Stimulated activated CD4-positive, alpha-beta T cell treated with anti-CD3 and anti-CD28 coated beads, Interleukin-15, amount 100 ng/mL, for 48 hours (primary cell): ENCODE measurements at regions not wholly inside any gene's neighbourhood (a gene's known extent, or its start where the extent isn't known, plus 50 kb on each side); places are given as distances from the start of the nearest gene placed in this dataset.

ENCODE experiments used
- DNase-seq, 2 donors: peaks; one replicate each; pipeline ENCODE4 v3.0.0-alpha.2; 2020; ENCODE audit warnings: low read depth in 2 of 2

DNA sequence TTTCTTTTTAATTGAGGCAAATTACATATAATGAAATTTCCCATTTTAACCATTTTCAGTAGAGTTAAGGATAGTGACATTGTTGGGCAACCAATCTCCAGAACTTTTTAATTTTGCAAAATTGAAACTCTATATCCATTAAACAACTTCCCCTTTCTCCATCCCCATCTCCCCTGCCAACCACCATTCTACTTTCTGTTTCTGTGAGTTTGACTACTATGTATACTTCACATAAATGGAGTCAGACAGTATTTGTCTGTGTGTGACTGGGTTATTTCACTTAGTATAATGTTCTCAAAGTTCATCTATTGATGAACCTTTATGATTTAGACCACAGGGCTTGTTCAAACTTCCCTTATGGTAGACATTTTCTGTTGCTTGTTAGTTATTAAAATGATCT is 364.5 kb upstream of the MAD2L1 start:
- DNase-seq, result no peak

DNA sequence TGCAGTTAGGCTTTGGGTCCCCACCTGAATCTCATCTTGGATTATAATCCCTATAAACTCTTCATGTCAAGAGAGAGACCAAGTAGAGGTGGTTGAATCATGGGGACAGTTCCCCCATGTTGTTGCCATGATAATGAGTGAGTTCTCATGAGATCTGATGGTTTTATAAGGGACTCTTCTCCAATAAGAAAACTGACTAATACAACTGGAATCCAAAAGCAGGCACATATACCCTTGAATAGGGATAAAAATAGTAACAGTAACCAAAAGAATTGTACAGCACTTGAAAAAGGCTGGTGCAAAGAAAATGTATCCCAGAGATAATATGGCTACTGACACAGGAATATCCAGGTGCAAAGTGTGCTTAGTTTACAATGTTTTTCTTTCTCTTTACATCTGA is 351.5 kb upstream of the MAD2L1 start:
- DNase-seq, result no peak

DNA sequence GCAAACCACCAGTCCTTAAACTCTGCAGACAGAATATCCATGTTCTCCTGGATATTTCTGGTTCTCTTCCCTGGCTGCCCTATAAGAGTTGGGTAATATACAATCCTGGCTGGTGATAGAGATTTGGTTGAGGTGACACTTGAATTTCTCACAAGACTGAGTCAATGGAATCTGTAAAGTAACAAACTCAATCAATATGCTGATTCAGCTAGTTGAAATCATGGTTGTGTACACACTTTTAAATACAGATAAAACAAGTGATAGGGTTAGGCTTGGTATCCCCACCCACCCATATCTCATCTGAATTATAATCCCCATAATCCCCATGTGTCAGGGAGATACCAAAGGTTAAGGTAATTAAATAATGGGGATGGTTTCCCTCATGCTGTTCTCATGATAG is 349.2 kb upstream of the MAD2L1 start:
- no peak for DNase-seq

DNA sequence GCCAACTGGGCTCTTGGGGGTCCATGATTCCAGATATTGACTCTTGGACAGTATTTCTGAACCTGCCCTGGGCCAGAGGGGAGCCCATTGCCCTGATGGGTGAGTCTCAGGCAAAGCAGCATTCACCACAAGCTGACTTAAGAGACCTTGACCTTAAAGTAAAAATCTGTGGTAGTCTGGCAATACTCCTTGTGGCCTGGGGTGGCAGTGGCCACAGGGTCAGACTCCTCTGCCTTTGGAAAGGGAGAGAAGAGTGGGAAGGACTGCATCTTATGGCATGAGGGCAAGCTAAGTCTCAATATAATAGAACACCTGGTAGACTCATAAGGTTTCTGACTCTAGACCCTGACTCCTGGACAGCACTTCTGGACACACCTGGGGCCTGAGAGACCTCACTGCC is 340.3 kb upstream of the MAD2L1 start:
- no peak for DNase-seq

DNA sequence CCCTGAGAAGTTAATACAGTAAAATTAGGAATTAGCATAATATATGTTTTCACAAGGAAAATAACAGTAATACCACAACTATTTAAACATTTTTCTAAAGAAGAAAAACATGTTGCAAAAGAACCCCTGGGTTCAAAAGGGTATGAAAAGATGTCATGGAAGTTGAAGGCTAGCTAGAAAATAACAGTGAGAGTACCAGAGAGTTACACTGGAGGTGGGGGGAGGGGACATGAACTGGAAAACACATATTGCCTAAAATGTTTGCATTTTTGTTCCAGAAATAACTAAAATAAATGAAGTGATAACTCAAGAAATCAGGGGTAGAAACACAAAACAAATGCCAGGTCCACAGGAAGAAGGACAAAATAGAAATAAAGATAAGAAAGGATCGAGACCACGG is 336.6 kb upstream of the MAD2L1 start:
- DNase-seq, result no peak

DNA sequence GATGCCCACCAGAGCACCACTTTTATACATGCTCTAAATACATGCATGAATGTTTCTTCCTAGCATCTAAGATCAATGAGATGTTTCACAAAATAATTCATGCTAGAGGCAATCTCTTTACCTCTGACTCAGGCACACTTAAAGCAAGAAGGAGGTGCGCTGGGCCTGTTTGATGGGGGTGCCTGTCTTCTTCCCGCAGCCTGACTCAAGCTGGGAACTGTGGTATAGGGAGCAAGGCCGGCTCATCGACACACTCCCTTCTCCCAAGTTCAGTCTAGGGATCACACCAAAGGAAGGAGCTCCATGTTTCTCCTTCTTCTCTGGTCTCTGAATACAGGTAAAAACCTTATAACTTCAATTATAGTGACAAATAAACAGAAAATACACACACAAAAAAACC is 333.8 kb upstream of the MAD2L1 start:
- no peak for DNase-seq

DNA sequence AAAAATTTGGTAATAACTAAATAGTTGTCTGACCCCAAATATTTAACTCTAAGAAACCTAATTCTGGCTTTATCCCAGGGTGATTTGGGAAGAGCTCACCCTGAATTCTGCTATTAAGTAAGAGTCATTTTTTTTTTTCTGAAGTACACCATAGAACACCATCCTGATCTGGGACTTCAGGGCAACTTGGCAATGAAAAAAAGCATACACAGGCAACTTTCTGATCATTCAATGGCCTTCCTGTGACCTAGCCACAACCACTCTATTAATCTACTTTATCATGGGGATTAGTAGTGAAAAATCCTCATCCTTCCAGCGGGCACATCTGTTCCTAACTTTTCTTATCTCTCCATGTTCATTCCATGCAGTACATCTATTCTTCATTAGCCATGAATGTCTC is 333.2 kb upstream of the MAD2L1 start:
- no peak for DNase-seq

DNA sequence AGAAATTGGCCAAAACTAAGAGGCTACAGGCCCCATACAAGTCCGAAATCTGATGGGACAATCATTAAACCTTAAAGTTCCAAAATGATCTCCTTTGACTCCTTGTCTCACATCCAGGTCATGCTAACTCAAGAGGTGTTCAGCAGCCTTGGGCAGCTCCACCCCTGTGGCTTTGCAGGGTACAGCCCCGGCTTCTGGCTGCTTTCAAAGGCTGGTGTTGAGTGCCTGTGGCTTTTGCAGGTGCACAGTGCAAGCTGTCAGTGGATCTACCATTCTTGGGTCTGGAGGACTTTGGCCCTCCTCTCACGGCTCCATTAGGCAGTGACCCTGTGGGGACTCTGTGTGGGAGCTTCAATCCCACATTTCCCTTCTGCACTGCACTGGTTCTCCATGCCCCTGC is 329.1 kb upstream of the MAD2L1 start:
- no peak for DNase-seq

DNA sequence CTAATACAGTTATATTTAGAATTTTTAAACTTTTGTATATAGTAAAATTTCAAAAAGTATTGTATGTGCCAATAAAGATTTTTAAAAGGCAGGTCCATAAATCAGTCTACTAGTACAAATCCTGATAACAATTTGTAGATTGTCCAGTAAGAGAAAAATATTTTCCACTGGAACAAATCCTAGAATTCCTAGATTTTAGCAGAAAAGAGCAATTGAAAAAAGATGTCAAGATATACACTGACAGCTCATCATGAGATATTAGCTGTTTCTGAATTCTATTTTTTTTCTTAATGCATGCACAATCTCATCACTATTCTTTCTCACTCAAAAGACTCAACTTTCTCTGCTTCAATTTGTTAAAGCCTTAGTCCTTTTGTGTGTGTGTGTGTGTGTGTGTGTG is 289.2 kb upstream of the MAD2L1 start:
- no peak for DNase-seq

DNA sequence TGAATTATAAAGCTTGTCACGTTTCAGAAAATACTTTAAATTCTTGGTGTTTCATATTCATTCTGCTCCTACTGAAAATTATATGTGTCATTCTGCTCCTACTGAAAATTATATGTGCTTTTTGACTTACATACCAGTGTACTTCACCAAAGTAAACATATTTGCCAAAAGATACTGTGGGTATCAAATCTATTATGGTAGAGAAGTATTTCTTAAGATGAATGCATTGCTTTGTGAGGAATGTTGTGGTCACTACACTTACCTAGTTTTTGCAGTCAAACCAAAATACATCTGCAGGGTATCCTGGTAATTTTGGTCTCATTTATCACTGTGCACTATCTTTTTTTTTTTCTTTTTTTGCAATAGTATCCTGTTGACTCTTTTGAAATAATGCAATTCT is 287.7 kb upstream of the MAD2L1 start:
- no peak for DNase-seq

DNA sequence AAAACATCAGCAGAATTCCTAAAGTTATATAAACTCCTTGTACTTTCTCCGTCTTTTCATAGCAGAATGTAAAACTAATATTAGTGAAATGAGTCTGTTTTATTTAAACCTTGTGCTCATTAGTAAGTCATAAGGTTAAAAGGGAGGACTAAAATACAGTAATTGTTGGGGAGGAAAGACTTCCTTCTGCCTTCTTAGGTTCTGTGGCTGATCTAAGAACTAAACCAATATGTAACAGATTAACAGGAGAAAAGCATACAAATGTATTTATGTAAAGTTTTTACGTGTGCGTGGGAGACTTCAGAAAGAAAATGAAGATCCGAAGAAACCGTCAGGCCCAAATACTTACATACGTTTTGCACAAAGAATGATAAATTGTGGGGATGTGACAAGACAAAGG is 286.6 kb upstream of the MAD2L1 start:
- no peak for DNase-seq

DNA sequence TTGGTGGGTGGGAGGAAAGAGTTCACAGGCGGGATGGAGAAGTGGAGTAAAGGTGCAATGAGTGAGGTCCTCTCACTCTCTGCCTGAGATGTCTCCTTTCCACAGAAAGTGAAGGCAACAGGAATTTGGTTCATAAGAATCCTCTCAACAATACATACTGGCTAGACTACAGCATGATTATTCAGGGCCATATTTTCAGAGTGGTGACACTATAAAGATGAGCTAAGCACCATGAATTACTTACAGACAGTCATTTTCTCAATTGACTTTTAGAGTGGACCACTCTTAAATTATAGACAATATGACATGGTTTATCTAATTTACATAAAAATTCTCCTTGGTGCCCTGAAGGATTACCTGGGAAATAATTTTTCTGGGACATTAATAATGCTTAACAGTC is 286.1 kb upstream of the MAD2L1 start:
- no peak for DNase-seq

DNA sequence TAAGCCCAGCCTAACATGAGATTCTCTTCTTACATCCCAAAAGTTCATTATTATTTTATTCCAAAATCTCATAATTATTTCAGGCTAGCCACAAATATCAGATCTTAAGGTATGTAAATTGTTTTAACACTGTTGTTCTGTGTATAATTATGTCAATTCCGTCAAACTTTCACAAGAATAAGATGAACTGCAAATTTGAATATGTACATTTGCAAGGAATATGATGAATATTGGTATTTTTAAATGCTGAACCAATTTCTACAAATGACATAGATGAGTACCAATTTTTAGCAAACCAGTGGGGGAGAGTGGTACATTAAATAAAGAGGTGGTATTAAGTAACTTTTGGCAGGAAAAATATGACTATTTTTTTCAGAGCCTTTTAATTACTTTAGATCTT is 282.3 kb upstream of the MAD2L1 start:
- no peak for DNase-seq

DNA sequence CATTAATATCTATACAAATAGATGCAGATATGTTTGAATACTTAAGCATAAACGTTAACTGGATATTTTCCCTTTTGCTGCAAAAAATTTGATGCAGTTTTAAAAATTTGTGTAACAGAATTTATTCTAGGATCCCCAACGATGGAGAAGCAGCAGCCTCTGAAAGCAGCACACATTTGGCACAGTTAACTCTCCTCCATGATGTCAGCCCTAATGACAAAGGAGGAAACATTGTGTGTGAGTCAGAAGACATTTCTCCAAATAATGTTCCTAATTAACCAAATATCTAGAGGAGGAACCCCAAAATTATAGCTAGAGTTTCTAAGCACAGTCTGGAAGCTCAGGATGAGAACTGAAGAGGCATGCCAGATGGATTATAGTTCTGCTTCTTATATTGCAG is 281.9 kb upstream of the MAD2L1 start:
- DNase-seq, result no peak

DNA sequence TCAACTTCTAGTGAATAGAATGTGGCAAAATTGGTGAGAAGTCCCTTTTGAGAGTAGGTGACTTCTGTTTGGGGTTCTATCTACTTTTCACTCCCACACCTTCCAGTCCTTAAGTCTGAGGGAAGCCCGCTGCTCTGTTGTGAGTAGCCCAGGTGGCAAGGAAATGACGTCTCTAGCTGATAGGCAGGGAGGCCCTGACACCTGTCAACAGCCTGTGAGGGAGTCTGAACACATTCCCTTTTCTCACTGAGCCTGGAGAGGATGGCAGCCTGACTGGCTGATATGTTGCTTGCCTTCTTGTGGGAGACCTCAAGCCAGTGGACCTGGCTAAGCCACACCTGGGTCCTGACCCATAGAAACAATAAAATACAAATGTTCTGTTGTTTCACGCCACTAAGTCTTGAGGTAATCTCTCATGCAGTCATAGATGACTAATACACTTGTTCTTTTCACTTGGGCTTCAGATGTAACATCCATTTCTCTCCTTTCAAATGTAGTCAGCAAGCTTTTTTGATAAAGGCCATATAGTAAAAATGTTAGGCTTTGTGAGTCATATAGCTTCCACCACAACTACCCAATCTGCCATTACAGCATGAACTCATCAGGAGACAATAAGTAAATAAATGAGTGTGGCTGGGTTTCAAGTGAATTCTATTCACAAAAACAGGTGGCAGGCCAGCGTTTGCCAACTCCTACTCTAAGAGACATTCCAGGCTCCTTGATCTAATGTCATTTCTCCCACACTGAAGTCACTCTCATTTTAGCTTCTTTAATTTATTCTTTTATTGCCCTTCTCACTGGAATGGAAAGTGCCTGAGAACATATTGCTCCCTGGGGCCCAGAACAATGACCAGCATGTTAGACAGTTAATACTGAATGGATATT is 265.1 kb upstream of the MAD2L1 start:
- no peak for DNase-seq

DNA sequence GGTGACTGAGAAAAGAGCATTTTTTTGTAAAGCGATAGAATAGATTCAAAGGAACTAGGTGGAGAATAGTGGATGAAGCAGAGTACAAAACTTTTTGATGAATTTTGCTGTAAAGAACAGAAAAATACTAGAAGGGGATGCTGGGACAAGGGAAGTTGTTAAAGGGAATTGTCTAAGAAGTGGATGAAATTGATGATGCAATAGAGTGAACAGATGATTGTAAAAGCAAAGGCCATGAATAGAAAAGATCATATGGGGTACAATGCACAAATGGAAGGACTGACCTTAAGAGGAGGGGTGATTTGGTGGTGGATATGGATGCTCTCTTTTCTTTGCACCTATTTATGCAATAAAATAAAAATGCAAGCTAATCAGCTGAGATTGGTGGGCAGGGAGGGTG is 262.7 kb upstream of the MAD2L1 start:
- DNase-seq, result no peak

DNA sequence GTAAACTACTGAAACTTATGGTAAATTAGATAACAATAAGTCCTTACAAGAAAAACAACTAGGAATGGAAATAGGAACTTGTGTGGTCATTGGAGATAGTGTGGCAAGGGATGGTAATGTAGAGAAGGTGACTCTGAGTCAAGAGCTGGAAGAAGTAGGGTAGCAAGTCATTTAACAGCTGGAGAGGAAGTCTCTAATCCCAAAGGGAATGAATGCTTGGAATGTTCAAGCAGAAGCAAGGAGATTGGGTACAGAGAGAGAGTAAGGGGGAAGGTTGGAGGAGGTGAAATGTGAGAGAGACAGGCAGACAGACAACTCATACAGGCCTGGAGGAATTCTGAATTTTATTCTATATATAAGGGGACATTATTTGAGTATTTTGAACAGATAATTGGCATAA is 260.6 kb upstream of the MAD2L1 start:
- no peak for DNase-seq

DNA sequence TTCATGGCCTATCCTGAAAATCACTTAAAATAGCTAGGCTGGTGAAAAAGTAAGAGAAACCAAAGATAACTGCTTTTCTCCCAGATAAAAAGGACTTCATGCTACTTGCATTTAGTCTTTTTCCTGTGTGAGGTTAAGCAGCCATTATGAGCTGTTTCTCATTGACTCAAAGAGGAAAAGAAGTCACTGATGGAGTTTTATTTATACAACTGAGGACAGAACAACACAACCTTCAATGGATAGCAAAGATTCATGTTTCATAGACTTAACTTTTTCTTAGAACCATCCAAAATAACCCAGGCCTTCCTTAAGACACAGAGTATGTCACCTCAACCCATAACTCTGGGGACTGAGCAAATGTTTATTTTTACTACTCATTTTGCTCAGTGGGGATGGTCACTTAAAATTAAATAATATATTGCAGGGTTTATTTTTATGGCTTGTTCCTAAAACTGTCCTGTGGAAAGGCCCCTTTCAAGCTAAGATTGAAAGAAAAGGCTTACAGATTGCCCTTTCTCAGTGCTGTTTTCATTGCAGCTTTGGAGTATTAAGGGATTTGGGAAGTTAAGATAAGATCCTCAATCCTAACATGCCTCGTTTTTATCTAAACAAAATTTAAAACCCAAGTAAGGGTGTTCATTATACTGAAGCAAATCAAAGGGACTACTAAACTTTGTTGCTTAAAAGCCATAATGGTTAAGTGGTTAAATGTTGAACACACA is 252.6 kb upstream of the MAD2L1 start:
- no peak for DNase-seq

DNA sequence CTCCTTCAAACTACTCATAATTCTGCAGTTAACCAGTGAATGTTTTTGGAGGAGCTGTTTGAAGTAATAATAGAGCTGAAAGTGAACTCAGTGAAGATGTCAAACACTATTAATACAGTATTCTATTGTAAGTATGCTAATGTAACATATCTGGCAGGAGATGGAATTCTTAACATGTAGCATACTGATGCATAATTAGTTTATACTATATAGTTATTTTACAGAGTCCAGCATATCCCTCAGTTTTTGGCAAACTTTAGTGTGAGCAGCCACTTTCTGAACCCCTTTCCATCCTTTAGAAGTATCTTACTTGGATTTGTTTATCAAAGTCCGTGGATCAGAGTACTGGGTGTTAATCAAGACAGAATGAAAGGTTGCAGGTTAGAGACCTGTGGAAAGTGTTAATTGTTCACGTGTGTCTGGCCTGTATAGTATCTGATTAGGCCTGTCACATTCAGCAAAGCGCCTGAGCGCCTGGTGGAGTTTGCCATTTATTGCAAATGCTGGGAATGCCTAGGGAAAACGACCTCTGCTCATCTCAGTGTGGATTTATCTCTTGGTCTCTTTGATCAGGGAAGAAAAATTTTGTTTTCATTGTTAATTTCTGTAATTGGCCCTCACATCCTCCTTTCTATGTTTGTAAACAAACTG is 251.7 kb upstream of the MAD2L1 start:
- DNase-seq, result no peak

DNA sequence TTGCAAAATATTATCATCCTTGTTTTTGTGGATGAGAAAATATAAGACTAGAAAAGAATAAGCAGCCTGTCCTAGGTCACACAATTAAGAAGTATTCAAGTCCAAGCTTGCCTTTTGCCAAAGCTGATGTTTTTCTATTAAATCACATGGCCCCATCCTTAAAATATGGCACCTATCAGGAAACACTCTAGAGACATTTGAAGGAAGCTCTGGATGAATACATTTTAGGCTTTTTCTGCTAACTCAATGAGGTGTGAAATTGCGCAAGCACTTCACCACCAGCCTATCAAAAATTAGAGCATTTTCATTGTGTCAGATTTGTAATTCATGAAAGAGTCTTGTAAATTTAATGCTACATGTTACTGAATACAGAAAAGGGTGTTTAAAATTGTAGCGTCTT is 251.1 kb upstream of the MAD2L1 start:
- no peak for DNase-seq

DNA sequence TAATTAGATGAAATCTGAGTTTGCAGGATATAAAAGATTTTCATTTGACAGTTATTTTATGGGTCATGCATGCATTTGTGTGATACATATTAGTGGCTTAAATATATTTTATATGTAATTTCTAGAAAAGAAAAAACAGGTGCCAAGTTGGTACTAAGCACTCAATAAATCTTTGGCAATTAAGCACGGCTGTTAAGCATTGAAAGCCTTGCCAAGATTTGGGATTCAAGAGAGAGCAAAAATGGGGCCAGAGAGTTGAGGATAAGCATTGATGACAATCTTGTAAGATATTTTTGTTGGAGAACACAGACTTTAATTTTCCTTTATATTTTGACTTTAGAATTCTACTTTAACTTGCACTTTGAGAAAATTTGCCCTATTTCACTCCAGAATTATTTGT is 249.8 kb upstream of the MAD2L1 start:
- no peak for DNase-seq

DNA sequence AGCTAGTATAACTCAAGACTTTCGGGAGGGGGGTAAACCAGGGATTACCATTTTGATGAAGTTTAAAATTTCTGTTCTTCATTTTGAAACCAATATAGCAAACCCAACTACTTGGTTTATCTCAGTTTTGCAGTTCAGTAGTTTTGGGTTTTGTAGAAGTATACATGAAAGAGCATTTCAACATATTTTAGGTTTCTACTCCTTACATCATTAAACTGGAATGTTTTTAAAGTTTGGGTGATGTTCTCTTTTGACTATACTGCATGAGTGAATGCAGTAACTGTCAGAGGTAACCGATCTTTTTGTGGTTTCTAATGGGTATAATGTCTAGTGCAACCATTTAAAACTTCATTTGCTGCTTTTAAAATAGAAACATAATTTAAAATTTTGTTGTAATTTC is 248.3 kb upstream of the MAD2L1 start:
- no peak for DNase-seq

DNA sequence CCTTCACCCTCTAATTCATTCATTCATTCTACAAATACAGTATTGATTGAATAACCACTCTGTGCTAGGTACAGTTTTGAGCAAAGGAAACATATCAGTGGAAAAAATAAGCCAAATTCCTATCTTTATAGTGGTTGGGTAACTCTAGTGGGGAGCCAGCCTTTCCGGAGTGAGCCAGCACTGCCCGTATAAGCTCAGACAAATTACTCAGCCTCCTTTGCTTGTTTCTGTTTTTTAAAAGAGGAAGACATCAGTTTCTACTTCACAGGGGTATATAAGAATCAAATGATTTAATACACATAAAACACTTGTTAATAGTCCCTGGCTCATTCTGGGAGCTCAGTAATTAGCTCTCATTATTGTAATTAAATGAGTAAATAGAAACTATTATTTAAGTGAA is 238.2 kb upstream of the MAD2L1 start:
- no peak for DNase-seq
